ENCODE measurements at regions not wholly inside any gene's neighbourhood (a gene's known extent, or its start where the extent isn't known, plus 50 kb on each side); places are given as distances from the start of the nearest gene placed in this dataset.

- DNase-seq (ENCODE audit: low spot score): no peak
These were observed 503.8 kb upstream of the CCDC179 start for GRCh38 chr11:23364076-23364475.

DNA sequence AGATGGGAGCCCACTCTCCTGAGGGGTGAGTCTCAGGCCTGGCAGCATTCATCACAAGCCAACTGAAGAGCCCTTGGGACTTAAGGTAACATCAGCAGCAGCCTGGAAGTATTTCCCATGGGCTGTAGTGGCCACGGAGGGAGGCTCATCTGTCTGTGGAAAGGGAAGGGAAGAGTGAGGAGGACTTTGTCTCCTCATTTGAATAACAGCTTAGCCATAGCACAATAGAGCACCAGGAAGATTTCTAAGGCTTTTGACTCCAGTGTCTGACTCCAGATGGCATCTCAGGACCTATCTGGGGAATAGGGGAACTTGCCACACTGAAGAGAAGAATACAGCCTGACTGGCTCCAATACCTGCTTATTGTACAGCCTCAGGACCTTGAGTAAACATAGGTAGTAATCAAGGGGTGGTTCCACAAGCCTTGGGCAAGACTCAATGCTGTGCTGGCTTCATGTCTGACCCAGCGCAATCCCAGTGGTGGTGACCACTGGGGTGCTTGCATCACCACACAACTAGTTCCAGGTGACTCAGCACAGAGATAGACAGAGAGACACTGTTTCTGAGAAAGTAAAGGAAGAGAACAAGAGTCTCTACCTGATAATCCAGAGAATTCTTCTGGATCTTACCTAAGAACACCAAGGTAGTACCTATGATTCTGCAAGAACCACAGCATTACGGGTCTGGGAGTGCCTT is 510.5 kb upstream of the CCDC179 start:
- DNase-seq (ENCODE audit: low spot score): no peak

DNA sequence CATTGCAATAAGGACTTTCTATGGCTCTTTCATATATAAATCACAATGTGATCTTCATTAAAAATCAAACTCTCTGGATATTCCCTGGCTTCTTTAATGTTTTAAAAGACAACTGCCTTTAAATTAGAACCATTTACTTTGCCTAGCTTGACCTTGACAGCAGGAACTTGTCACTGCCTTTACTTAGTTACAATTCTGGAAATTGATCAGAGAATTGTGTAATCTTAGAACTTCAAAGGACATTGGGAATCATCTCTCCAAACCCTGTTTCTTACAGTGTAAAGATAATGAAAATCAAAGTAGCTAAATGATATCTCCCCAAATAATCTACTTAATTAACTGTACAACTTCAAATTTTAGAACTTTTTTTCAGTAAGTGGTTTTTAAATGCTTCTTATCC is 517.6 kb upstream of the CCDC179 start:
- no peak for DNase-seq (ENCODE audit: low spot score)

- DNase-seq (ENCODE audit: low spot score): no peak
These were observed 530.8 kb upstream of the CCDC179 start for GRCh38 chr11:23391031-23391430.

GRCh38 chr11:23398052-23398451 is 537.8 kb upstream of the CCDC179 start:
- no peak for DNase-seq (ENCODE audit: low spot score)

DNA sequence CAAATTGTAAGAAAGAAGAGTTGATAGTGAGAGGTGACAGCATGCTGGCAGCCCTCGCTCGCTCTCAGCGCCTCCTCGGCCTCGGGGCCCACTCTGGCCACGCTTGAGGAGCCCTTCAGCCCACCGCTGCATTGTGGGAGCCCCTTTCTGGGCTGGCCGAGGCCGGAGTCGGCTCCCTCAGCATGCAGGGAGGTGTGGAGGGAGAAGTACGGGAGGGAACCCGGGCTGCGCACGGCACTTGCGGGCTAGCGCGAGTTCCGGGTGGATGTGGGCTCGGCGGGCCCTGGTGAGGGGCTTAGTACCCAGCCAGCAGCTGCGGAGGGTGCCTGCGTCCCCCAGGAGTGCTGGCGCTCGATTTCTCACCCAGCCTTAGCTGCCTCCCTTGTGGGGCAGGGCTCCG is 539.7 kb upstream of the CCDC179 start:
- DNase-seq (ENCODE audit: low spot score): no peak

- no peak for DNase-seq (ENCODE audit: low spot score)
These were observed 543.2 kb upstream of the CCDC179 start for GRCh38 chr11:23403210-23404185.

DNA sequence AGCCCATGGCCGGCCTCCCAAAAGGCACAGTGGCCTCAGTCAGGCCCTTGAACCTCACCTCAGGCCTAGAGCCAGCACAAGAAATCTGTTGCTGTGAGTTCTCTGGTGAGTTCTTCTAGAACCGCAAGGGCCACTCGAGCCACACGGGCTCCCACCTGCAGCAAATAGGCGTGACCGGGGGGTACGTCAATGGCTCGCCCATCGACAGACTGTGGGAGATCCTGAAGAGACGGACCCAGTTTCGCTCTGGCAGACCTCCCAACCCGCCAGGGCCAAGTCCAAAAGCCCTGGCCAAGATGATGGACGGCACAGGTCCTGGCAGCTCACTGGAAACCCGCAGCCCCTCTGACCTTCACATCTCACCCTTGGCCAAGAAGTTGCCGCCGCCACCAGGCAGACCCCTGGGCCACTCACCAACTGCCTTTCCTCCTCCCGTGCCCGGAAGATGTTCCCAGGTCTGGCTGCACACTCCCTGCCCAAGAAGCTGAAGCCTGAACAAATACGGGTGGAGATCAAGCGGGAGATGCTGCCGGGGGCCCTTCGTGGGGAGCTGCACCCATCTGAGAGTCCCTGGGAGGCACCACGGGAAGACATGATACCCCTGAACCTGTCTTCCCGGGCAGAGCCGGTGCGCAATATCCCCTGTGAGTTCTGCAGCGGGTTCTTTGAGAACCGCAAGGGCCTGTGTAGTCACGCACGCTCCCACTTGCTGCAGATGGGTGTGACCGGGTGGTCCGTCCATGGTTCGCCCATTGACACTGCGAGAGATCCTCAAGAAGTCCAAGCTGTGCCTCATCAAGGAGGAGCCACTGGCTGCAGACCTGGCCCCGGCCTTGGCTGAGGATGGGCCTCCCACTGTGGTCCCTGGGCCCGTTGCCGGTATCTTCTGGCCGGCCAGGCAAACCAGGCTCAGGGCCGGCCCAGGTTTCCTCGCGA is 544.2 kb upstream of the CCDC179 start:
- DNase-seq (ENCODE audit: low spot score): no peak

DNA sequence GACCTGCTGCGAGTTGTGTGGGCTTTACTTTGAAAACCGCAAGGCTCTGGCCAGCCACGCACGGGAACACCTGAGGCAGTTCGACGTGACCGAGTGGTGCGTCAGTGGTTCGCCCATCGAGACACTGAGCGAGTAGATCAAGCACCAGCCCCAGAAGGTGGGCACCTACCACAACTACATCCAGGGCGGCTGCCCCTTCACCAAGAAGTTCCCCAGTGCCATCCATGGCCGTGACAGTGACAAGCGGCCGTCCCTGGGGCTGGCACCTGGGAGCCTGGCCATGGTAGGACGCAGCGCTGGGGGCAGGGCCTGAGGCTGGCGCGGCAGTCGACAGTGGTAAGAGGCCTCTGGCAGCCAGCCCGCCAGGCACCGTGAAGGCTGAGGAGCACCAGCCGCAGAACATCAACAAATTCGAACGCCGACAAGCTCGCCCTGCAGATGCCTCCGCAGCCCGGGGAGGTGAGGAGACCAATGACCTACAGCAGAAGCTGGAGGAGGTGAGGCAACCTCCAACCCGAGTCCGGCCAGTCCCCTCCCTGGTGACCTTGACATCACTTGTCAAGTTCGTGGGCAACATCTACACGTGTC is 545.2 kb upstream of the CCDC179 start:
- no peak for DNase-seq (ENCODE audit: low spot score)

DNA sequence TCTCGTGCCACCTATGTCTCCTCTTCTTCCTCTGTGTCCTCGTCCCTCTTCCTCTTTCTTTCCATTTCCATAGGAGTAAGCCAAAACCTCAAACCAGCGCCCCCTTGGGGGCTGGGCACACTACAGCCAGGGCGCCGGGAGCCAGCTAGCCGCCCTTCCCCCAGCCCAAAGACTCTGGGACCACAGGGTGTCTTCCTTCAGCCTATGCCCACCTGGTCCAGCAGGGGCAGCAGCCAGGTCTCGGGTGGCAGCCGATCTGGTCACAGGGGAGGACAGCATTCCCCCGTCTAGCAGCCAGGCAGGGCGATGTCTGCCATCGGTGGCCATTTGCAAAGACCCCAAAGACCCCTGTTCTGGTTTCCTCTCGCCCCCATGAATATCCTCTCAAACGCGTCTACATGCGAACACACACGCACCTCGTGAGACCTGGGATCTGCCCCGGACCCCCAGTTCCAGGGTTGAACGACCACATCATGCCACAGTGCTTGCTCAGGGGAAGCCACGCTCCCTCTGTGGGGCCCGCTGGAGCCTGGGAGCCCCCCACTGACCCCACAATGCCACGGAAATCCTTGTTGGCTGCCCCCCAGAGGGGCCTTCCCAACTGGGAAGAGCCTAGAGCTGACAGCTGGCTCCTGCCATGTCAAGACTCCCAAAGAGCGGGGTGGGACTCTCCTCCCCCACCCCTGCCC is 546.0 kb upstream of the CCDC179 start:
- DNase-seq (ENCODE audit: low spot score): peak; percentile 17

DNA sequence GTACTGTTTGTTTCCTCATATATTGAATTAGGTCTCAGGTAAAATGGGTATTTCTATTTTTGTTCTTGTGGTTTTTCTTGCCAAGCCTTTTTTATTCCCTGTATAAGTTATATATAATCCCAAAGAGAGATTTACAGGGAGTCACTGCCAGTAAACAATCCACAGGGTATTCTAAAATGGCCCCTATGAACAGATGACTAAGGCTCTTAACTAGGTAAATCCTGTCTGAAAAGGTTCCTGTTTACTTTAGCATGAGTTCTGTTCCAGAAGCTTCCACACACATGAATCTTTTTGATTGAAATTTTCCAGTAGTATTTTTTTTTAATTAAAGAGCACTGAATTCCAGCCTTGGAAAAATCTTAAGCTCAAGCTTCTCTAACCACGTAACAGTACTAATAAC is 552.8 kb upstream of the CCDC179 start:
- DNase-seq (ENCODE audit: low spot score): no peak

DNA sequence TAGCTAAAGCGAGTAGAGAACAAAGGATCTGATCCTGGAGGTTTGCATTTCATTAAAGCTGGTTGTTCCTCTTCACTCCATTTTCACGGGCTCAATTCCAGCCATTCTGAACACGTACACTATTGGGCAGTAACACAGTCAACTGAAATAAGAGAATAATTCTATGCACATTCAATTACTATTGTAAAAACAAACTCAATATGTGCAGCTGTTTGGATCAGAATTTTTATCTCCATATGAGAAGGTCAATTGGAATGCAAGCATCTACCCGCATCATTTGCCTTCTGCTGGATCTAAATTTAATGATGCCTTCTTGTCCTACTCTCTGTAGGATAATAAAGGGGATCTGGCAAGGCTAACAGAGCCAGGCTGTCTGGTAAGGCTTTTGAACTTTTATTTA is 562.8 kb upstream of the CCDC179 start:
- no peak for DNase-seq (ENCODE audit: low spot score)

GRCh38 chr11:23423656-23424055 is 563.4 kb upstream of the CCDC179 start:
- no peak for DNase-seq (ENCODE audit: low spot score)

GRCh38 chr11:23425381-23425780 is 565.1 kb upstream of the CCDC179 start:
- DNase-seq (ENCODE audit: low spot score): no peak

DNA sequence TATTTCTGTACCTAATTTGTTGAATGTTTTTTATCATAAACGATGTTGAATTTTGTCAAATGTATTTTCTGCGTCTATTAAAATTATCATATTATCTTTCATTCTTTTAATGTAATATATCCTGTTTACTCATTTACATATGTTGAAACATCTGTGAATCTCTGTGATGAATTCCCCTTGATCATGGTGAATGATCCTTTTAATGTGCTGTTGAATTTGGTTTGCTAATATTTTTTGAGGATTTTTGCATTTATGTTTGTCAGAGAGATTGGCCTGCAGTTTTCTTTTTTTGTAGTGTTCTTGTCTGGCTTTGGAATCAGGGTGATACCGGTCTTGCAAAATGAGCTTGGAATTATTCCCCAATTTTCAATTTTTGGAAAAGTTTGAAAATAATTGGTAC is 569.3 kb upstream of the CCDC179 start:
- no peak for DNase-seq (ENCODE audit: low spot score)

DNA sequence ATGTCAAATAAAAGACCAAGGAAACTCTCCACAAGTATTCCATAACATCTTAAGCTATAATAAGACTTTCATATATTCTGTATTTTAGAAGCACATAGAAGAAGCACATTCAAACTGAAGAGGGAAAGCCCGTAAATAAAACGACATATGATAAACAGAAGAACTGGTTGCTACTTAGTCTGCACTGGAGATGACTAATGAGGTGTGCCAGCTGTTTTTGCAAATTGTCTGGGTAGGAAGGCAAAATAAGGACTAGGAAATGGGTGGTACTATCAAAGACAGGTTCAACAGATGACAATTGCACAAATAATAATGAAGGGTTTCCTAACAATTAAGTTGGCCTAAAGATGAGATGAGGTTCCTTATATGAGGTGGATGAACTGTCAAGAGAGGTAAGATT is 593.2 kb upstream of the CCDC179 start:
- DNase-seq (ENCODE audit: low spot score): no peak

DNA sequence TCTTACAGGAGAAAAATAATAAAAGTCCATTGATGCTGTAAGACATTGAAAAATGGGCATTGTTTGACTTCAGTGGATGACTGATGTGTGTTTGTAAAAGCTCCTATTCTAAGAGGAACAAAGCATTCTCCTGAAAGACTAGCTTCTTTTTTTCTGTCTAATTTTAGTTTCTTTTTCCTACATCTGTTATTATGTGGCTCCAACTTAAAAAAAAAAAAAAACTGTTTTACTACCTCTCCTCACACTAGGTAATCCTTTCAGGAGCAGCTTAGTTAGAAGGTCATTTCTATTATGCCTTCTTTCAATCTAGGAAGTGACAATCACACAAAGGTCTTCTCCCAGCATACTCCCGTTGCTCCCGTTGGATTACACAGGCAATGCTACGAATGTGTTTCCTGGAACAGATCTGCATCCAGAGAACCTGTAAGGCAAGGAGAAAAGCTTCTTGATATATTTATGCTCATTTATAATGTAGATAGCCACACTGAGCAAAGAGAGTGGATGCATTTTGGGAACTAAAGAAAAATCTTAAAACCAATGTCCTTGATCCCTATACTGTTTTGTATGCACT is 595.1 kb upstream of the CCDC179 start:
- DNase-seq (ENCODE audit: low spot score): no peak

- DNase-seq (ENCODE audit: low spot score): no peak
These were observed 597.4 kb upstream of the CCDC179 start for GRCh38 chr11:23457641-23458040.

GRCh38 chr11:23471878-23472277 is 611.6 kb upstream of the CCDC179 start:
- DNase-seq (ENCODE audit: low spot score): no peak

- DNase-seq (ENCODE audit: low spot score): no peak
These were observed 613.5 kb upstream of the CCDC179 start for GRCh38 chr11:23473782-23474181.

DNA sequence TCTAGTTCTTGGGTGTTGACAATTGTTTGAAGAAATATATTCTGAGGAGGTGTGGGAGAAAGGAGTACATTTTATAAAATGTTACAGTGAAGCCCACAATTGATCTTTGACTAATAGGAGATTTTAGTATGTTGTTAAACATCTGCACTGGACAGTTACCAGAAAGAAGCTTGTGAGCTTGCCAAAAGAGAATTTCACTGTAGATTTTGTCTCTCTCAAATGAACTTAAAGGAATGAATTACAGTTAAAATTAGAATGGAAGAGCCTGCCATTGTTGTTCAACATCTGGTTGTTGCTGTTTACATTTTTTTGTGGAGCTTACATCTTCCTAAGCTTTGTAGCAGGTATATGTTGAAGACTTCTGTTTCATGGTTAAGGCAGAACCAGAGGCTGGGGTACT is 620.5 kb upstream of the CCDC179 start:
- DNase-seq (ENCODE audit: low spot score): no peak
